Type B pancreatic cell (in vitro differentiated cells): ENCODE measurements at regions not wholly inside any gene's neighbourhood (a gene's known extent, or its start where the extent isn't known, plus 50 kb on each side); places are given as distances from the start of the nearest gene placed in this dataset.
"Not testable (repeated sequence)": the region's sequence is repeated elsewhere in the genome, so short reads cannot be mapped to it uniquely, and the experiment has no call there.

ENCODE experiments used
- DNase-seq: peaks from one replicate; pipeline ENCODE4 v3.0.0; 2021; ENCODE audit warnings: mixed read lengths; ENCODE audit not compliant: unreplicated experiment; ENCODE audit errors: extremely low spot score
- H3K27ac Mint-ChIP-seq: 2 replicates; pipeline ENCODE4 v1.8.0; 2021; ENCODE audit warnings: mild to moderate bottlenecking, mixed read lengths
- H3K27me3 Mint-ChIP-seq: 2 replicates; pipeline ENCODE4 v1.8.0; 2021; ENCODE audit warnings: mixed read lengths
- H3K36me3 Mint-ChIP-seq: 2 replicates; pipeline ENCODE4 v1.8.0; 2021; ENCODE audit warnings: mixed read lengths
- H3K4me1 Mint-ChIP-seq: one replicate; pipeline ENCODE4 v1.8.0; 2021; ENCODE audit warnings: mixed read lengths; ENCODE audit not compliant: unreplicated experiment
- H3K4me3 Mint-ChIP-seq: 2 replicates; pipeline ENCODE4 v1.8.0; 2021; ENCODE audit warnings: mild to moderate bottlenecking, mixed read lengths
- H3K9me3 Mint-ChIP-seq: 2 replicates; pipeline ENCODE4 v1.8.0; 2021; ENCODE audit warnings: mixed read lengths
- TF ChIP-seq, protein P1 (sequence below): fragments of 200-600 bp; sonication (generic); conservative IDR thresholded peaks from 2 replicates; pipeline ENCODE4 v1.5.0; 2021; ENCODE audit warnings: antibody characterized with exemption, mild to moderate bottlenecking

DNA sequence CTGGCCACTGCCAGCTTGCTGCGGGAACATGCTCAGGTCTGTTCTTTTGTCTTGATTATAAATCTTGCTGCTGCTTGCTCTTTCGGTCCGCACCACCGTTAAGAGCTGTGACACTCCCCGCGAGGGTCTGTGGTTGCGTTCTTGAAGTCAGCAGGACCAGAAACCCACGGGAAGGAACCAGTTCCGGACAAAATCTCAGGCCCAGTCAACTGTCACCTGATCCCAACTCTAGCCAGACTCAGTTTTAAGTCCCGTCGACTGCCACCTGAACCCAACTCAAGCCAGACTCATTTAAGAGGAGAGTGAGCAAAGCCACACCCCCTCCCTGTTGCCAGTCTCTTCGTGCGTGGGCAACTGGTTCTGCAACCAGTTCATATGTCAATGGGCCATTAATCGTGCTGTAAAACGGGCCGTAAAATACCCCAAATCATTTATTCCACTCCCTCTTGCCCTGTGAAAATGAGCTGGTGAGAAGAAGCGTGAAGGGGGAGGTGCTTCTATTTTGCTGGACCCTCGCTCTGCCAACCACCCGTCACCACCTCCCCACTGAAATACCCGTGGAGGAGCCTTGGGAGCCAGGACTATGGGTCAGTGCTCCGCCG, 224.3 kb downstream of the NDUFA10 start:
- Mint-ChIP-seq H3K27ac (no peak overlapping the region), H3K36me3 (no peaks in the 10 kb centered on the region)

DNA sequence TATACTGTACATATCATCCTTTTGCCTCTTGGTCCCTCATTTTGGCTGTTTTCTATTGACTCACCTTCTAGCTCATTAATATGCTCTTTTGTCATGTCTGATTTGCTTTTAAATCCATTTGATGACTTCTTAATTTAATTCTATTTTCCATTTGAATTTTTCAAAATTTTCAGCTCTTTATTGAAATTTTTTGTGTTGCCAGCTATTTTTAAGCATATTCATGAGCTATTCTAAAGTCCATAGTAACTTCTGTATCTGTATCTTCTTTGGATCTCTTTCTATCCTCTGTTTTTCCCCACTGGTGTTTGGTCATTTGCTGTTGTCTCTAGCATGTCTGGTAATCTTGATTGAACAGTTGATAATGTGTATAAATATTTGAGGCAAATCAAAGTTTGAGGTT, 227.8 kb downstream of the NDUFA10 start:
- no peak overlapping the region for H3K27ac Mint-ChIP-seq
- H3K9me3 Mint-ChIP-seq, result peaks cover 6% of the 10 kb centered on the region
- H3K27me3 Mint-ChIP-seq, result peaks cover 4% of the 10 kb centered on the region
- peaks cover 7% of the 10 kb centered on the region for H3K4me1 Mint-ChIP-seq
- no peak overlapping the region for H3K4me3 Mint-ChIP-seq
- TF ChIP-seq, protein P1, sequence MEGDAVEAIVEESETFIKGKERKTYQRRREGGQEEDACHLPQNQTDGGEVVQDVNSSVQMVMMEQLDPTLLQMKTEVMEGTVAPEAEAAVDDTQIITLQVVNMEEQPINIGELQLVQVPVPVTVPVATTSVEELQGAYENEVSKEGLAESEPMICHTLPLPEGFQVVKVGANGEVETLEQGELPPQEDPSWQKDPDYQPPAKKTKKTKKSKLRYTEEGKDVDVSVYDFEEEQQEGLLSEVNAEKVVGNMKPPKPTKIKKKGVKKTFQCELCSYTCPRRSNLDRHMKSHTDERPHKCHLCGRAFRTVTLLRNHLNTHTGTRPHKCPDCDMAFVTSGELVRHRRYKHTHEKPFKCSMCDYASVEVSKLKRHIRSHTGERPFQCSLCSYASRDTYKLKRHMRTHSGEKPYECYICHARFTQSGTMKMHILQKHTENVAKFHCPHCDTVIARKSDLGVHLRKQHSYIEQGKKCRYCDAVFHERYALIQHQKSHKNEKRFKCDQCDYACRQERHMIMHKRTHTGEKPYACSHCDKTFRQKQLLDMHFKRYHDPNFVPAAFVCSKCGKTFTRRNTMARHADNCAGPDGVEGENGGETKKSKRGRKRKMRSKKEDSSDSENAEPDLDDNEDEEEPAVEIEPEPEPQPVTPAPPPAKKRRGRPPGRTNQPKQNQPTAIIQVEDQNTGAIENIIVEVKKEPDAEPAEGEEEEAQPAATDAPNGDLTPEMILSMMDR, result no peak
- H3K36me3 Mint-ChIP-seq, result no peaks in the 10 kb centered on the region
- no peak for DNase-seq

More for the DNA sequence above, 224.3 kb downstream of the NDUFA10 start:
- Mint-ChIP-seq H3K9me3 (peaks cover 6% of the 10 kb centered on the region), H3K27me3 (peaks cover 6% of the 10 kb centered on the region), H3K4me1 (peaks cover 7% of the 10 kb centered on the region), H3K4me3 (no peak overlapping the region)
- peak; percentile 34 for DNase-seq
- TF ChIP-seq, protein P1, result no peak

GRCh38 chr2:239795761-239796160, 229.4 kb downstream of the NDUFA10 start:
- H3K27me3 Mint-ChIP-seq, H3K9me3 Mint-ChIP-seq, H3K27ac Mint-ChIP-seq, H3K36me3 Mint-ChIP-seq, H3K4me3 Mint-ChIP-seq, H3K4me1 Mint-ChIP-seq: not testable (repeated sequence)
- DNase-seq, result peak; percentile 64

GRCh38 chr2:239793836-239794235, 231.3 kb downstream of the NDUFA10 start:
- DNase-seq, result no peak
- H3K9me3 Mint-ChIP-seq, result no peaks in the 10 kb centered on the region
- TF ChIP-seq, protein P1, result no peak
- H3K4me1 Mint-ChIP-seq, result peaks cover 8% of the 10 kb centered on the region
- H3K27me3 Mint-ChIP-seq, result peaks cover 4% of the 10 kb centered on the region
- H3K4me3 Mint-ChIP-seq, result no peak overlapping the region
- H3K36me3 Mint-ChIP-seq, result no peaks in the 10 kb centered on the region
- no peak overlapping the region for H3K27ac Mint-ChIP-seq

DNA sequence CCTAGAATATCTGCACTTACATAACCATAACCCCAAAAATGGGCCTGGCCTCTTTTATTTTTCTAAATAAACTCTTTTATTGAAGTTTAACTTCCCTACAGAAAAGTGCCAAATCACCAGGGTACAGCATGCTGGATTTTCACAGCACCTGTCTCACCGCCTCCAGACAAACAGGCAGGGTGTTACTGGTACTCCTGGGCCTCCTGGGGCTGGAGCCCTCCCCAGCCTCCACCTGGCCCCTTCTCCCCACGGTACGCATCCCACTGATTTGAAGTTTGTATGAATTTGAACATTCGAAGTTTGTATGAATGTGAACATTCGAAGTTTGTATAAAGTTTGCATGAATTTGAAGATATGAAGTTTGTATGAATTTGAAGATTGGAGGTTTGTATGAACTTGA, 232.1 kb downstream of the NDUFA10 start:
- H3K27me3 Mint-ChIP-seq, result peaks cover 4% of the 10 kb centered on the region
- H3K27ac Mint-ChIP-seq, result no peak overlapping the region
- TF ChIP-seq, protein P1, result no peak
- no peak for DNase-seq
- H3K4me1 Mint-ChIP-seq, result peaks cover 8% of the 10 kb centered on the region
- H3K4me3 Mint-ChIP-seq, result no peak overlapping the region
- H3K36me3 Mint-ChIP-seq, result no peaks in the 10 kb centered on the region
- no peaks in the 10 kb centered on the region for H3K9me3 Mint-ChIP-seq

- Mint-ChIP-seq H3K4me3 (no peak overlapping the region), H3K36me3 (no peaks in the 10 kb centered on the region), H3K27me3 (peaks cover 4% of the 10 kb centered on the region), H3K4me1 (peaks cover 8% of the 10 kb centered on the region), H3K9me3 (no peaks in the 10 kb centered on the region), H3K27ac (no peak overlapping the region)
- no peak for DNase-seq
- TF ChIP-seq, protein P1, result no peak
These were observed 232.6 kb downstream of the NDUFA10 start for GRCh38 chr2:239792405-239793084.
